Transverse colon (tissue), 4 donors: ENCODE measurements at regions not wholly inside any gene's neighbourhood (a gene's known extent, or its start where the extent isn't known, plus 50 kb on each side); places are given as distances from the start of the nearest gene placed in this dataset.

Experiments used
- DNase-seq: peaks from one replicate; pipeline ENCODE4 v3.0.0-alpha.2; 2019
- H3K27ac ChIP-seq, 4 donors: fragments of 200-600 bp; sonication (generic); 2 replicates each; pipeline ENCODE4 v1.5.1; 2016 to 2018; ENCODE audit warnings: inconsistent platforms in 4 of 4
- H3K27me3 ChIP-seq: fragments of 200-600 bp; sonication (generic); 2 replicates; pipeline ENCODE4 v1.5.1; 2017; ENCODE audit warnings: inconsistent platforms
- H3K36me3 ChIP-seq, 4 donors: fragments of 200-600 bp; sonication (generic); 2 replicates each; pipeline ENCODE4 v1.5.1; 2017 to 2019; ENCODE audit warnings: inconsistent platforms in 4 of 4
- H3K4me1 ChIP-seq, 4 donors: fragments of 200-600 bp; sonication (generic); 2 replicates each; pipeline ENCODE4 v1.5.1; 2017 to 2020; ENCODE audit warnings: inconsistent platforms in 4 of 4
- H3K4me3 ChIP-seq, 4 donors: fragments of 200-600 bp; sonication (generic); 1 replicate in 1 of 4; 2 replicates in 3 of 4; pipeline versions ENCODE4 v1.5.1 to v1.6.1; 2017 to 2019; ENCODE audit warnings: inconsistent platforms in 4 of 4
- H3K9me3 ChIP-seq, 2 donors: fragments of 200-600 bp; sonication (generic); 2 replicates each; pipeline ENCODE4 v1.5.1; 2017 to 2019; ENCODE audit warnings: inconsistent platforms in 2 of 2
- CTCF ChIP-seq, 5 experiments: fragments of 200-600 bp in 3 of 5; fragments of 450-650 bp in 2 of 5; sonication (generic) in 3 of 5; IDR thresholded peaks; 1 replicate in 2 of 5; 2 replicates in 3 of 5; pipeline ENCODE4 v1.5.1; 2016 to 2017; ENCODE audit warnings: antibody characterized with exemption in 5 of 5, inconsistent platforms in 3 of 5, mild to moderate bottlenecking in 2 of 5, moderate library complexity in 1 of 5
- EP300 ChIP-seq: sonication (generic); formaldehyde crosslinking; IDR thresholded peaks from one replicate; pipeline ENCODE4 v1.6.1; 2017; ENCODE audit warnings: antibody characterized with exemption, low read depth
- POLR2A ChIP-seq: fragments of 450-650 bp; IDR thresholded peaks from one replicate; pipeline ENCODE4 v1.6.1; 2016; ENCODE audit warnings: antibody characterized with exemption, mild to moderate bottlenecking, moderate library complexity
- POLR2AphosphoS5 ChIP-seq, 3 donors: sonication (generic); formaldehyde crosslinking; IDR thresholded peaks; one replicate each; pipeline ENCODE4 v1.6.1; 2016; ENCODE audit warnings: antibody characterized with exemption in 3 of 3
- whole genome bisulfite sequencing, 2 donors: methylation state at CpG; one replicate each; pipeline ENCODE4 v1.1.5; 2018; ENCODE audit warnings: low coverage in 1 of 2; 5-methylcytosine and 5-hydroxymethylcytosine counted together
- in situ Hi-C, 4 donors: fragments of 200-750 bp; cut with MboI; loops; one replicate each; pipeline versions ENCODE4 v1.15.0 to v1.15.1; 2017; ENCODE audit warnings: low sequenced_read_pairs in 3 of 4, low pct_ligation_motif_present in 1 of 4, low pct_unique_long_range_greater_than_20kb in 1 of 4
- intact Hi-C: fragments of 100-400 bp; cut with DNase I; formaldehyde crosslinking; loops from one replicate; pipeline ENCODE4 v1.15.1; 2023; ENCODE audit warnings: low total_unique reads

DNA sequence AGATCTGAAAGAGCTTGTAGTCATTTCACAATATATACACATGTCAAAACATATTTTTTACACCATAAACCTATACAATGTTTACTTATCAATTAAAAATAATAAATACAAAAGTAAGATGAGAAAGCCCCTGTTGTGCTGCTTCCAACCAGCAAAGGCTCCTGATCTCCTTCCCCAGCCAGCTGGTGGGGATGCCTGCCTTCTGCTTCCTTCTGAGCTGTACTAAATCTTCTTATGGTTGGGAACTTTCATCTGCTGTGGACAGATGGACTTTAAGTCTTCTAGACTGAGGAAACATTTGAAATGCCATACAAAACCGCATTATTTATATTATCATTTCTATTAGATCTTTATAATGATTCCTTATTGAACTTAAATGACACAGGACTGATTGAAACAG lies 745.3 kb upstream of the CHD1 start:
- in situ Hi-C loops (no loop called here), intact Hi-C loops (no loop called here)
- Histone ChIP-seq H3K9me3 (no peaks in the 10 kb centered on the region), H3K36me3 (no peaks in the 10 kb centered on the region), H3K4me1 (no peaks in the 10 kb centered on the region), H3K27me3 (no peaks in the 10 kb centered on the region), H3K4me3 (no peak overlapping the region), H3K27ac (no peak overlapping the region)
- DNase-seq: no peak
- 65 to 75% methylated on average over 1 of the region's 1 CpG for WGBS, 2 donors
- TF ChIP-seq POLR2A: no peak
- TF ChIP-seq POLR2AphosphoS5 (IDR thresholded peaks at IDR 0.05): no peak
- no peak for TF ChIP-seq EP300
- TF ChIP-seq CTCF (IDR thresholded peaks at IDR 0.05): no peak

- H3K27ac ChIP-seq: no peak overlapping the region
- no peaks in the 10 kb centered on the region for H3K36me3 ChIP-seq
- in situ Hi-C loops (no loop called here), intact Hi-C loops (no loop called here)
- H3K27me3 ChIP-seq: no peaks in the 10 kb centered on the region
- no peaks in the 10 kb centered on the region for H3K9me3 ChIP-seq
- H3K4me1 ChIP-seq: no peaks in the 10 kb centered on the region
- TF ChIP-seq POLR2AphosphoS5 (IDR thresholded peaks at IDR 0.05): no peak
- no peak for TF ChIP-seq EP300
- no peak overlapping the region for H3K4me3 ChIP-seq
- DNase-seq: no peak
These were observed 736.2 kb upstream of the CHD1 start for GRCh38 chr5:99664972-99665371.

DNA sequence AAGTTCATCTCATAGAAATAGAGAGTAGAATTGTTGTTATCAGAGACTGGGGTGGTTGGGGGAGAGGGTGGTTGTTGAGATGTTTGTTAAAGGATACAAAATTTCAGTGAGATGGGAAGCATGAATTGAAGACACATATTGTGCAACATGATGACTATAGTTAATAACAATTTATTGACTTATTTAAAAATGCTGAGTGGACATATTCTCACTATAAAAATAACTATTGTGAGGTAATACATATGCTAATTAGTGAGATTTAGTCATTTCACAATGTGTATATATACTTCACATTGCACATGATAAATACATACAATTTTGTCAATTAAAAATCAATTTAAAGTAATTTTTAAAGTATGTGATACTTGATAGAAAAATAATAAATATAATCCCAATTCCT lies 722.5 kb upstream of the CHD1 start:
- DNase-seq: no peak
- intact Hi-C loops: no loop called here
- Histone ChIP-seq H3K4me3 (no peak overlapping the region), H3K36me3 (no peaks in the 10 kb centered on the region), H3K9me3 (no peaks in the 10 kb centered on the region), H3K4me1 (no peaks in the 10 kb centered on the region), H3K27me3 (no peaks in the 10 kb centered on the region), H3K27ac (no peak overlapping the region)
- TF ChIP-seq POLR2AphosphoS5 (IDR thresholded peaks at IDR 0.05) (no peak), EP300 (no peak), POLR2A (no peak), CTCF (IDR thresholded peaks at IDR 0.05) (no peak)
- in situ Hi-C loops: no loop called here

- no peak overlapping the region for H3K4me3 ChIP-seq
- in situ Hi-C loops (no loop called here), intact Hi-C loops (no loop called here)
- no peaks in the 10 kb centered on the region for H3K27me3 ChIP-seq
- no peaks in the 10 kb centered on the region for H3K36me3 ChIP-seq
- H3K4me1 ChIP-seq: no peaks in the 10 kb centered on the region
- 53 to 55% methylated on average over 5 of the region's 5 CpGs for WGBS, 2 donors
- no peak overlapping the region for H3K27ac ChIP-seq
- DNase-seq: no peak
- TF ChIP-seq EP300: no peak
- no peak for TF ChIP-seq POLR2A
- TF ChIP-seq CTCF (IDR thresholded peaks at IDR 0.05): no peak
- TF ChIP-seq POLR2AphosphoS5 (IDR thresholded peaks at IDR 0.05): no peak
- no peaks in the 10 kb centered on the region for H3K9me3 ChIP-seq
These were observed 717.3 kb upstream of the CHD1 start for GRCh38 chr5:99646011-99646647.

GRCh38 chr5:99644822-99645221 lies 716.0 kb upstream of the CHD1 start:
- H3K4me3 ChIP-seq: no peak overlapping the region
- in situ Hi-C loops: no loop called here
- no peaks in the 10 kb centered on the region for H3K9me3 ChIP-seq
- intact Hi-C loops: no loop called here
- no peaks in the 10 kb centered on the region for H3K27me3 ChIP-seq
- TF ChIP-seq EP300: no peak
- no peak for TF ChIP-seq CTCF (IDR thresholded peaks at IDR 0.05)
- TF ChIP-seq POLR2A: no peak
- no peak for TF ChIP-seq POLR2AphosphoS5 (IDR thresholded peaks at IDR 0.05)
- WGBS, 2 donors: 61 to 63% methylated on average over 1 of the region's 1 CpG
- H3K4me1 ChIP-seq: no peaks in the 10 kb centered on the region
- no peaks in the 10 kb centered on the region for H3K36me3 ChIP-seq
- no peak overlapping the region for H3K27ac ChIP-seq
- no peak for DNase-seq
